Coronary artery (tissue), 2 donors: ENCODE measurements at regions not wholly inside any gene's neighbourhood (a gene's known extent, or its start where the extent isn't known, plus 50 kb on each side); places are given as distances from the start of the nearest gene placed in this dataset.
"Not testable (repeated sequence)": the region's sequence is repeated elsewhere in the genome, so short reads cannot be mapped to it uniquely, and the experiment has no call there.

Source experiments
- DNase-seq: peaks from one replicate; pipeline ENCODE4 v3.0.0-alpha.2; 2017; ENCODE audit warnings: low spot score
- H3K27ac ChIP-seq, 2 donors: fragments of 200-600 bp; sonication (generic); one replicate each; pipeline ENCODE4 v1.5.1; 2016 to 2019
- H3K4me3 ChIP-seq: fragments of 200-600 bp; sonication (generic); 2 replicates; pipeline ENCODE4 v1.5.1; 2016; ENCODE audit warnings: mild to moderate bottlenecking, moderate library complexity
- TF ChIP-seq, protein P1 (sequence below): fragments of 200-600 bp; sonication (generic); IDR thresholded peaks from one replicate; pipeline ENCODE4 v1.5.1; 2019; ENCODE audit warnings: antibody characterized with exemption

DNA sequence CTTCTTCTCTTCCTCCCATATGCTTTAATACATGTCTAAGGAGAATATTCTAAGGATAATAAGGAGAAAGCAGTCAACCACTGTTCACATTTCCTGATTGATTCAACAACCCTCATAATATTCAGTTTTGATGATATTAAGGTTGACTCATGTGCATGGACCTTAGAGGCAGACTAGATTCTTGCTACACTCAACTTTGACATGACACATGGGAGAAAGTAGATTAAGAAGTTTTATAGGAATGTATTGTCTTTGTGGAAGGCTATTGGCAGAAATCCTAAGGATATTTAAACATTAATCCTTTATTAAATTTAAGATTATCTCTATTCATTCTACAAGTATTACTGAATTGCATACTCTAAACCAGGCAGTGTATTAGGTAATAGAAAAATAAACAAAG is 309.1 kb upstream of the CYRIA start:
- no peak for DNase-seq
- Histone ChIP-seq H3K27ac (no peak overlapping the region), H3K4me3 (no peak overlapping the region)
- TF ChIP-seq, protein P1, sequence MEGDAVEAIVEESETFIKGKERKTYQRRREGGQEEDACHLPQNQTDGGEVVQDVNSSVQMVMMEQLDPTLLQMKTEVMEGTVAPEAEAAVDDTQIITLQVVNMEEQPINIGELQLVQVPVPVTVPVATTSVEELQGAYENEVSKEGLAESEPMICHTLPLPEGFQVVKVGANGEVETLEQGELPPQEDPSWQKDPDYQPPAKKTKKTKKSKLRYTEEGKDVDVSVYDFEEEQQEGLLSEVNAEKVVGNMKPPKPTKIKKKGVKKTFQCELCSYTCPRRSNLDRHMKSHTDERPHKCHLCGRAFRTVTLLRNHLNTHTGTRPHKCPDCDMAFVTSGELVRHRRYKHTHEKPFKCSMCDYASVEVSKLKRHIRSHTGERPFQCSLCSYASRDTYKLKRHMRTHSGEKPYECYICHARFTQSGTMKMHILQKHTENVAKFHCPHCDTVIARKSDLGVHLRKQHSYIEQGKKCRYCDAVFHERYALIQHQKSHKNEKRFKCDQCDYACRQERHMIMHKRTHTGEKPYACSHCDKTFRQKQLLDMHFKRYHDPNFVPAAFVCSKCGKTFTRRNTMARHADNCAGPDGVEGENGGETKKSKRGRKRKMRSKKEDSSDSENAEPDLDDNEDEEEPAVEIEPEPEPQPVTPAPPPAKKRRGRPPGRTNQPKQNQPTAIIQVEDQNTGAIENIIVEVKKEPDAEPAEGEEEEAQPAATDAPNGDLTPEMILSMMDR = no peak

DNA sequence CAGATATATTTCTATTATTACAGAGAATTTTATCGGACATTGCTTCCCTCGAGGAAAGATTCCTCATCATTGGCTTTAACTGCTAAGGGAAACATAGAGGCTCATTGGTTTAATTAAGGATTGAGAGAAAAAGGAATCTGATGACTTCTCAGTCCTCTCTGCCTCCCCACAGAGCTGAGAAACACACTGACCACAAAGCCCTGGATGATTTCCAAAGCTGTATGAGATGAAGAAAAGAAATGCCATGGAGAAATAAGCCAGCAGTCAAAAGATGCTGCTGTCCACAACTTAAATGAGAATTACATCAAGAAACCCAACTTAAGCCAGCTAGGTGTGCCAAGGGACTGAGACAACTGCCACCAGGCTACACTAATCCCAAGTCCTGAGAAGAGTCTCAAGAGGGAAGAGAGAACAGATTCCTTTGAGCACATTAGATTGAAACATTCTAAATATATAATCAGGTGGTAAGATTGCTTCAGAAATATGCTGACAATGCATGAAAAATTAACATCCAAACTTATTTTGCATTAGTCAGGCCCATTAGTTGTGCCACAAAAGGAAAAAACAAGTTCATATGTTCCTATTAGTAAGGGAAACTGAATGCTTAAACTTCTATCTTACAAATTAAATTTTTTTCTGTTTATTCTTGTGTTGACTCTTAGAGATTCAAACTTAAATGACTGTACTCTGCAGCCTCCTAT is 308.1 kb upstream of the CYRIA start:
- TF ChIP-seq, protein P1 = no peak

DNA sequence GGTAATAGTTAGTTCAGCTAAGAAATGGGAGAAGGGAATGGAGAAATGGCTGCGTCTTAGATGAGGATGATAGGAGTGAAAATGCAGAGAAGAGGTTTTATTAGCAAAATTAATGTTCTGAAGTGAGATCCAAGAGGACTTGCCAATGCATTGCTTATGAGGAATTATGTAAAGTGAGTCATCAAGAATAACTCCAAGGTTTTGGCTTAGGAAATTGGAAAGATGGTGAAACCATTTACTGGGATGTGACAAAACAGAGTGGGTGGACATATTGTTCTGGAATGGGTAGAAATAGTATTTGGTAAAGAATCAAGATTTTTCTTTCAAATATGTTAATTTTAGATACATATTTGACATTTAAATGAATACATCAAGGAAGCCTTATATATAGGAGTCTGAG is 306.6 kb upstream of the CYRIA start:
- TF ChIP-seq, protein P1 = no peak
- Histone ChIP-seq H3K27ac (no peak overlapping the region), H3K4me3 (no peak overlapping the region)
- no peak for DNase-seq

More for the DNA sequence above, 308.1 kb upstream of the CYRIA start:
- H3K4me3 ChIP-seq = no peak overlapping the region
- no peak overlapping the region for H3K27ac ChIP-seq
- DNase-seq = no peak

DNA sequence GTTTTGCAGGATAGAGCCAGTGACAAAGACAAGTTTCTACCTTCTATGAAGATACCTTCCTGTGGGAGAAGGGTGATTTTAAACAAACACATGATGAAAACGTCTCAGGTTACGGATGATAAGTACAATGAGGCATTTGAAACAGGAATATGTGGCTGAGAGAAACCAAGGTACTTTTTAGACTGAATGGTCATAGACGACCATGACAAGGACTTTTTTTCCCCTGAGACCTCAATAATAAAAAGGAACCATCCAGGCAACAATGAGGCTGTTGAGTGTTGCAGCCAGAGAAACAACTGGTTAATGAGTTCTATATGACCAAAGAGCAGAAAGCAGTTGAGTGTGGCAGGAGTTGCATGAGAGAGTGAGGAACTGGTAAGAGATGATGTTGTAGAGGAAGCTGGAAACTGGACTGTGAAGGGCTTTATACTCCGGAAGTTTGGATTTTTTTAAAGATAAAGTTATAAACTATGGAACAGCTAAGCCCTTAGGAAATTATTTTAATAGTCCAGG is 306.1 kb upstream of the CYRIA start:
- Histone ChIP-seq H3K4me3 (no peak overlapping the region), H3K27ac (no peak overlapping the region)
- TF ChIP-seq, protein P1 = no peak
- DNase-seq = no peak

DNA sequence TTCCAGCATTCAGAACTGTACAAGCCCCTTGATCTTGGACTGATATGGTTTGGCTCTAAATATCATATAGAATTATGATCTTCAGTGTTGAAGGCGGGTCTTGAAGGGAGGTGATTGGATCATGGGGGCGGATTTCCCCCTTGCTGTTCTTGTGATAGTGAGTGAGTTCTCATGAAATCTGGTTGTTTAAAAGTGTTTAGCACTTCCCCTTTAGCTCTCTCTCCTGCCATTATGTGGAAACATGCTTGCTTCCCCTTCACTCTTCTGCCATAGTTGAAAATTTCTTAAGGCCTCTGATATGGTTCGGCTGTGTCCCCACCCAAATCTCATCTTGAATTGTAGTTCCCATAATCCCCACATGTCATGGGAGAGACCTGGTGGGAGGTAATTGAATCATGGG is 305.3 kb upstream of the CYRIA start:
- DNase-seq, H3K4me3 ChIP-seq, H3K27ac ChIP-seq: not testable (repeated sequence)

DNA sequence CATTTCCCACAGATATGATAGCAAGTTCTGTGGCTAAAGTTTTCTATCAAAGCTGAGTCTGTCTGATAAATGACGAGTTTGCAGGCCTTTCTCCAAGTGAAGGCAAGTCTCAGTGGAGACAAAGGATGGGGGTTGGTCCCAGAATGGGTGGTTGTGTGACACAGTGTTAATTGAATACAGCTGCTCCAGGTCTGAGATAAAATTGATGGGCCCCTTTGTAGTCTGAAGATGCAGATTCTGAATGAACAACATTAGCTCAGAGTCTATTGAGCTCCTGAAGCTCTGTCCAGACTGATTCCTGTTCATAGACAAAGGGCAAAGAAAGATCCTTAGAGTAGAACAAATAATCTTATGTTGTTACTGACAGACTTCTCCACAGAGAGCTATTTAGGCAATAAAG is 296.9 kb upstream of the CYRIA start:
- Histone ChIP-seq H3K27ac (no peak overlapping the region), H3K4me3 (no peak overlapping the region)
- no peak for DNase-seq
- TF ChIP-seq, protein P1 = no peak

DNA sequence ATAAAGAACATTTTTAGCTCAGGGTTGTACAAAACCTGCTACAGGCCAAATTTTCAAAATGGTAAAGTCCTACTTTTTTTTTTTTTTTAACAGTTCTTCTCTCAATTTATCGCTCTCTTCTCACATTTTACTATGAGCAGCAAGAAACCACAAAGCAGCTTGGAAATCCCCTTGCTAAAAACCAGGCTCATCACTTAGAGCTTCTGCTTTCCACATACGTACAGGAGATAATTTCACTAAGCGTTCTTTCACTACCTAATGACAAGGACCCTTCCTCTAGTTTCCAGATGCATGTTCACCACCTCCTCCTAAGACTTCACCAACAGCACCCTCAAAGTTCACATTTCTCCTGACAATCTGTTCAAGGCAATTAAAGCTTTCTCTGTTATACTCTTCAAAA is 294.9 kb upstream of the CYRIA start:
- Histone ChIP-seq H3K4me3 (no peak overlapping the region), H3K27ac (no peak overlapping the region)
- TF ChIP-seq, protein P1 = no peak
- no peak for DNase-seq
